ENCODE measurements at regions not wholly inside any gene's neighbourhood (a gene's known extent, or its start where the extent isn't known, plus 50 kb on each side); places are given as distances from the start of the nearest gene placed in this dataset.

DNA sequence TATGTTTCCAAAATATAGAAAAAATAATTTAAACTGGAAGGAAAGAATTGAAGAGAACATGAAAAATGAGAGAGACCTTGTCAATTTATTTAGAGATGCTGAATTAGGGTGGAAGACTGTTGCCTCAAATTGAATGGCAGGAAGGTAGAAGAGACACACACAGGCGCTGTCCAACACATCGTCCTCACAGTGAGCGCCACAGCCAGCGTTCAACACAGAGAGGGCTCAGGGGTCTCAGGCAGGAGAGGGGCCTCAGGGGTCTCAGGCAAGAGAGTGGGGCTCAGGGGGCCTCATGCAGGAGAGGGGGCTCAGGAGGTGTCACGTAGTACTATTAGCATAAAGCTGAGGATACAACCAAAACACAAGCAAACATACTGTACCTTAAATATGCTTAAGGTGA, 65.7 kb downstream of the TMEM18 start:
- DNase-seq = no peak
- H3K4me3 ChIP-seq = no peak overlapping the region
- H3K27ac ChIP-seq (replicated peaks) = no peak overlapping the region
- peaks cover 52% of the 10 kb centered on the region for H3K27me3 ChIP-seq (ENCODE audit: low read depth)
- TF ChIP-seq CTCF (IDR thresholded peaks at IDR 0.05; ENCODE audit: borderline replicate concordance) = no peak
- no peaks in the 10 kb centered on the region for H3K9me3 ChIP-seq (replicated peaks)
- H3K4me1 ChIP-seq = no peaks in the 10 kb centered on the region
- no peaks in the 10 kb centered on the region for H3K36me3 ChIP-seq
- intact Hi-C loops (cut with micrococcal nuclease) = no loop called here

GRCh38 chr2:610491-610890, 66.7 kb downstream of the TMEM18 start:
- H3K27me3 ChIP-seq (ENCODE audit: low read depth) = peaks cover 61% of the 10 kb centered on the region
- no peaks in the 10 kb centered on the region for H3K4me1 ChIP-seq
- no peak overlapping the region for H3K27ac ChIP-seq (replicated peaks)
- intact Hi-C loops (cut with micrococcal nuclease) = no loop called here
- DNase-seq = no peak
- no peak overlapping the region for H3K4me3 ChIP-seq
- TF ChIP-seq CTCF (IDR thresholded peaks at IDR 0.05; ENCODE audit: borderline replicate concordance) = no peak
- H3K36me3 ChIP-seq = no peaks in the 10 kb centered on the region
- H3K9me3 ChIP-seq (replicated peaks) = no peaks in the 10 kb centered on the region

GRCh38 chr2:609881-610280, 67.3 kb downstream of the TMEM18 start:
- Histone ChIP-seq H3K9me3 (replicated peaks) (no peaks in the 10 kb centered on the region), H3K4me3 (no peak overlapping the region), H3K4me1 (no peaks in the 10 kb centered on the region), H3K36me3 (no peaks in the 10 kb centered on the region), H3K27ac (replicated peaks) (no peak overlapping the region), H3K27me3 (ENCODE audit: low read depth) (peaks cover 57% of the 10 kb centered on the region)
- DNase-seq = no peak
- intact Hi-C loops (cut with micrococcal nuclease) = no loop called here
- no peak for TF ChIP-seq CTCF (IDR thresholded peaks at IDR 0.05; ENCODE audit: borderline replicate concordance)

DNA sequence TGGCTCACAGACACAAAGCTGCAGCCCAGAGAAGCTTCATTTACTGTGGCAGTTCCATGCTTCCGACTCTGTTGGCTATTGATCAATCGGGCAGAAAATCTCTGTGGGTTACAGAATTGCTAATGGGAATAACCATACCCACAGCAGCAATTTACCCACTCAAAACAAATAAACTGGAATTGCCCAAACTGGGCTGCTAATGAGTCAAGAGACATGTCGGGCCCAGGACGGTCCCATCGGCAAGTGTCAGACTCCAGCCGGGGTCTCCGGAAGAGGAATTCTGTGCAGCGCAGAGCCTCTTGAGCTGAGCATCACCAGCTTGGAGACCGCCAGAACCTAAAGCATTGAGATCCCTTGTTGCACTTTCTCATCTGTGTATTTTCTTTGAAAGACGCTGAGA, 67.8 kb downstream of the TMEM18 start:
- H3K36me3 ChIP-seq = no peaks in the 10 kb centered on the region
- no peak for DNase-seq
- H3K27me3 ChIP-seq (ENCODE audit: low read depth) = peaks cover 53% of the 10 kb centered on the region
- H3K4me1 ChIP-seq = no peaks in the 10 kb centered on the region
- H3K27ac ChIP-seq (replicated peaks) = no peak overlapping the region
- H3K9me3 ChIP-seq (replicated peaks) = no peaks in the 10 kb centered on the region
- no peak for TF ChIP-seq CTCF (IDR thresholded peaks at IDR 0.05; ENCODE audit: borderline replicate concordance)
- H3K4me3 ChIP-seq = no peak overlapping the region
- intact Hi-C loops (cut with micrococcal nuclease) = no loop called here

DNA sequence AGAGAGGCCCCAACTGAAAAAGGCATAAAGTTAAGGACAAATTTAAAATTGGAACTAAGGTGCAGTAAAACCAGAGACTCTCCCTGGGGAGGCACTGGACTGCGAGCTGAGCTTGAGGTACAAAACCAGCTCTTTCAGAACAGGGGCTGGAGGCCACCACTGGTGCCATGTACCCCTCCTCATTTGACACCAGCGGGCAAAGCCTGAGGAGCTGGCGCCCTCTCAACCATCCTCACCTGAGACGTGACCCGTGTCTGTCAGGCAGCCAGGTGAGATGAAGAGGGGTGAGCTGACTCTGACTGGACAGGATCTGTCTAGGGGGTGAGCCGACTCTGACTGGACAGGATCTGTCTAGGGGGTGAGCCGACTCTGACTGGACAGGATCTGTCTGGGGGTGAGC, 68.5 kb downstream of the TMEM18 start:
- intact Hi-C loops (cut with micrococcal nuclease) = no loop called here
- Histone ChIP-seq H3K27ac (replicated peaks) (no peak overlapping the region), H3K27me3 (ENCODE audit: low read depth) (peaks cover 48% of the 10 kb centered on the region), H3K9me3 (replicated peaks) (no peaks in the 10 kb centered on the region), H3K36me3 (no peaks in the 10 kb centered on the region), H3K4me3 (no peak overlapping the region), H3K4me1 (no peaks in the 10 kb centered on the region)
- TF ChIP-seq CTCF (IDR thresholded peaks at IDR 0.05; ENCODE audit: borderline replicate concordance) = no peak
- no peak for DNase-seq

DNA sequence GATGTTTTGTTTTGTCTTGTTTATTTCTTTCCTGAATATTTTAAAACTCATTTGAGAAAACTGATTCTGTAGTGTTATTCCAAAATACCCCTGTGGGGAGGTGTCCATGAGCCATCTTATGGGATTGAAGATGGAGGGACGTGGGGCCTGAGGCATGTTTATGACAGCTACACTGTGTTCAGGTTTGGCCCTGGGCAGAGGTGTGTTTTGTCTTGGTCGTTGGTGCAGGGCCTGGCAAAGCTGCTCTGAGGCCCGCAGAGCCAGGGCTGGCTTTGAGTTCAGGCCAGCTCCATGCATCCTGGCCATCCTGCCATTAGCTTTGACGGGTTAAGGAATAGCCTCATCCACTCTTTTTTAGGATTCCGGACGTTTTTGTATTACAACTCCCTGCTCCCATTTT, 68.9 kb downstream of the TMEM18 start:
- intact Hi-C loops (cut with micrococcal nuclease) = no loop called here
- peaks cover 48% of the 10 kb centered on the region for H3K27me3 ChIP-seq (ENCODE audit: low read depth)
- H3K4me1 ChIP-seq = no peaks in the 10 kb centered on the region
- no peak overlapping the region for H3K4me3 ChIP-seq
- H3K9me3 ChIP-seq (replicated peaks) = no peaks in the 10 kb centered on the region
- no peak for DNase-seq
- no peak for TF ChIP-seq CTCF (IDR thresholded peaks at IDR 0.05; ENCODE audit: borderline replicate concordance)
- no peak overlapping the region for H3K27ac ChIP-seq (replicated peaks)
- no peaks in the 10 kb centered on the region for H3K36me3 ChIP-seq

Data from left ventricle myocardium inferior (tissue), 1 donor.